ENCODE measurements at regions not wholly inside any gene's neighbourhood (a gene's known extent, or its start where the extent isn't known, plus 50 kb on each side); places are given as distances from the start of the nearest gene placed in this dataset.
"Not testable (repeated sequence)": the region's sequence is repeated elsewhere in the genome, so short reads cannot be mapped to it uniquely, and the experiment has no call there.

GRCh38 chr14:44450232-44450631, 56.9 kb downstream of the FSCB start:
- not testable (repeated sequence) for TF ChIP-seq CTCF, POLR2A (IDR thresholded peaks at IDR 0.05)
